SK-N-SH treated with all-trans-retinoic acid at 6 μM for 48 hours (cell line): ENCODE measurements at regions not wholly inside any gene's neighbourhood (a gene's known extent, or its start where the extent isn't known, plus 50 kb on each side); places are given as distances from the start of the nearest gene placed in this dataset.

Experiments used
- ATAC-seq: fragments of 200-7000 bp; cut with Tn5 transposase; 3 replicates; pipeline ENCODE4 v1.9.1; 2020; ENCODE audit warnings: mild to moderate bottlenecking, moderate library complexity
- ARNTL ChIP-seq: fragments of 450-650 bp; formaldehyde crosslinking; IDR thresholded peaks from 2 replicates; pipeline ENCODE4 v1.5.0; 2020; ENCODE audit warnings: low read depth, mild to moderate bottlenecking, moderate library complexity, borderline replicate concordance
- BACH2 ChIP-seq: fragments of 250-450 bp; sonication (Bioruptor Pico); IDR thresholded peaks from 2 replicates; pipeline ENCODE4 v1.9.0; 2021; ENCODE audit warnings: mild to moderate bottlenecking, borderline replicate concordance
- CREB5 ChIP-seq: fragments of 250-450 bp; sonication (Bioruptor Pico); IDR thresholded peaks from 2 replicates; pipeline ENCODE4 v1.5.1; 2020; ENCODE audit warnings: low read depth, mild to moderate bottlenecking, moderate library complexity
- CSDC2 ChIP-seq: fragments of 250-450 bp; sonication (Bioruptor Pico); IDR thresholded peaks from 2 replicates; pipeline ENCODE4 v1.5.0; 2020; ENCODE audit warnings: mild to moderate bottlenecking, moderate library complexity
- CSRNP3 ChIP-seq: fragments of 250-450 bp; sonication (Bioruptor Pico); IDR thresholded peaks from 2 replicates; pipeline ENCODE4 v1.5.1; 2021; ENCODE audit warnings: mild to moderate bottlenecking, moderate library complexity
- GLIS3 ChIP-seq: fragments of 250-450 bp; sonication (Bioruptor Pico); IDR thresholded peaks from 2 replicates; pipeline ENCODE4 v1.5.0; 2020; ENCODE audit warnings: mild to moderate bottlenecking, moderate library complexity
- ISL1 ChIP-seq: fragments of 250-450 bp; sonication (Bioruptor Pico); IDR thresholded peaks from 2 replicates; pipeline ENCODE4 v2.1.2; 2022; ENCODE audit warnings: mild to moderate bottlenecking, moderate library complexity
- OSR1 ChIP-seq: fragments of 250-450 bp; sonication (Bioruptor Pico); IDR thresholded peaks from 2 replicates; pipeline ENCODE4 v1.8.0; 2022; ENCODE audit warnings: moderate library complexity, mild to moderate bottlenecking, inconsistent platforms
- PATZ1 ChIP-seq: fragments of 250-450 bp; sonication (Bioruptor Pico); IDR thresholded peaks from 2 replicates; pipeline ENCODE4 v1.8.0; 2020; ENCODE audit warnings: mild to moderate bottlenecking, moderate library complexity, borderline replicate concordance
- POU6F1 ChIP-seq: fragments of 250-450 bp; sonication (Bioruptor Pico); IDR thresholded peaks from 2 replicates; pipeline ENCODE4 v1.8.0; 2021; ENCODE audit warnings: low read depth, mild to moderate bottlenecking, moderate library complexity, borderline replicate concordance
- PPARA ChIP-seq: fragments of 250-450 bp; sonication (Bioruptor Pico); IDR thresholded peaks from 2 replicates; pipeline ENCODE4 v1.5.0; 2020; ENCODE audit warnings: mild to moderate bottlenecking, borderline replicate concordance
- RARB ChIP-seq: fragments of 250-450 bp; sonication (Bioruptor Pico); IDR thresholded peaks from 2 replicates; pipeline ENCODE4 v1.8.0; 2021; ENCODE audit warnings: mild to moderate bottlenecking, moderate library complexity
- TCF4 ChIP-seq: fragments of 250-450 bp; sonication (Bioruptor Pico); IDR thresholded peaks from 2 replicates; pipeline ENCODE4 v1.8.0; 2021; ENCODE audit warnings: mild to moderate bottlenecking, moderate library complexity, borderline replicate concordance
- TOX ChIP-seq: fragments of 250-450 bp; sonication (Bioruptor Pico); IDR thresholded peaks from 2 replicates; pipeline ENCODE4 v1.8.0; 2021; ENCODE audit warnings: mild to moderate bottlenecking, moderate library complexity, borderline replicate concordance
- TSHZ2 ChIP-seq: fragments of 250-450 bp; sonication (Bioruptor Pico); IDR thresholded peaks from 2 replicates; pipeline ENCODE4 v1.5.0; 2020; ENCODE audit warnings: mild to moderate bottlenecking, moderate library complexity
- ZC3H10 ChIP-seq: fragments of 250-450 bp; sonication (Bioruptor Pico); IDR thresholded peaks from 2 replicates; pipeline ENCODE4 v1.5.1; 2021; ENCODE audit warnings: mild to moderate bottlenecking, moderate library complexity
- ZFP3 ChIP-seq: fragments of 250-450 bp; sonication (Bioruptor Pico); IDR thresholded peaks from 2 replicates; pipeline ENCODE4 v1.5.0; 2020; ENCODE audit warnings: mild to moderate bottlenecking, moderate library complexity
- ZFP30 ChIP-seq: fragments of 450-650 bp; formaldehyde crosslinking; IDR thresholded peaks from 2 replicates; pipeline ENCODE4 v1.5.0; 2022; ENCODE audit warnings: mild to moderate bottlenecking, moderate library complexity
- ZNF70 ChIP-seq: fragments of 450-650 bp; formaldehyde crosslinking; IDR thresholded peaks from 2 replicates; pipeline ENCODE4 v1.5.0; 2020; ENCODE audit warnings: mild to moderate bottlenecking, moderate library complexity
- ZNF8 ChIP-seq: fragments of 450-650 bp; formaldehyde crosslinking; IDR thresholded peaks from 2 replicates; pipeline ENCODE4 v1.5.0; 2020; ENCODE audit warnings: mild to moderate bottlenecking, moderate library complexity

GRCh38 chr21:27671207-27671606 lies 704.3 kb upstream of the ADAMTS5 start:
- no peak for TF ChIP-seq ARNTL (CRISPR knock-in tag)
- TF ChIP-seq TSHZ2 (CRISPR knock-in tag) = no peak
- no peak for TF ChIP-seq TOX (CRISPR knock-in tag)
- no peak for TF ChIP-seq ZC3H10
- TF ChIP-seq PPARA (CRISPR knock-in tag) = no peak
- no peak for TF ChIP-seq POU6F1 (CRISPR knock-in tag)
- no peak for TF ChIP-seq ISL1 (CRISPR knock-in tag)
- no peak for TF ChIP-seq TCF4 (CRISPR knock-in tag)
- no peak for TF ChIP-seq PATZ1 (CRISPR knock-in tag)
- no peak for TF ChIP-seq OSR1 (CRISPR knock-in tag)
- TF ChIP-seq BACH2 = no peak
- no peak for TF ChIP-seq ZFP30 (CRISPR knock-in tag)
- TF ChIP-seq ZNF70 (CRISPR knock-in tag) = no peak
- TF ChIP-seq RARB (CRISPR knock-in tag) = no peak
- no peak for ATAC-seq

GRCh38 chr21:27653481-27653880 lies 686.6 kb upstream of the ADAMTS5 start:
- TF ChIP-seq CSRNP3 (no peak), PATZ1 (CRISPR knock-in tag) (no peak), TSHZ2 (CRISPR knock-in tag) (no peak), GLIS3 (CRISPR knock-in tag) (no peak), ZFP3 (no peak), OSR1 (CRISPR knock-in tag) (no peak), PPARA (CRISPR knock-in tag) (no peak), TOX (CRISPR knock-in tag) (no peak), CREB5 (CRISPR knock-in tag) (no peak), RARB (CRISPR knock-in tag) (no peak), ZNF8 (no peak), TCF4 (CRISPR knock-in tag) (no peak), CSDC2 (no peak), ZFP30 (CRISPR knock-in tag) (no peak), POU6F1 (CRISPR knock-in tag) (no peak), ISL1 (CRISPR knock-in tag) (no peak), ARNTL (CRISPR knock-in tag) (no peak)
- TF ChIP-seq, all 23 proteins: peak for 0
- no peak for ATAC-seq
